Heart right ventricle (tissue), 16 donors: ENCODE measurements at regions not wholly inside any gene's neighbourhood (a gene's known extent, or its start where the extent isn't known, plus 50 kb on each side); places are given as distances from the start of the nearest gene placed in this dataset.

ENCODE experiments used
- ATAC-seq, 8 donors: fragments of 200-7000 bp; cut with Tn5 transposase; one replicate each; pipeline ENCODE4 v1.9.1; 2020; ENCODE audit warnings: mild to moderate bottlenecking in 8 of 8, moderate library complexity in 8 of 8, moderate number of reproducible peaks in 1 of 8
- DNase-seq, 2 donors: peaks; one replicate each; pipeline ENCODE4 v3.0.0-alpha.2; 2020
- H3K27ac ChIP-seq, 10 donors: fragments of 200-600 bp; sonication (generic) in 2 of 10; one replicate each; pipeline versions ENCODE4 v1.5.0 to v1.8.0; 2020 to 2022; ENCODE audit warnings: mild to moderate bottlenecking in 3 of 10
- H3K27me3 ChIP-seq, 7 donors: fragments of 200-600 bp; one replicate each; pipeline ENCODE4 v1.8.0; 2021 to 2022; ENCODE audit warnings: mild to moderate bottlenecking in 2 of 7
- H3K36me3 ChIP-seq, 9 donors: fragments of 200-600 bp; sonication (generic) in 1 of 9; one replicate each; pipeline versions ENCODE4 v1.5.0 to v1.8.0; 2020 to 2022; ENCODE audit warnings: mild to moderate bottlenecking in 2 of 9
- H3K4me1 ChIP-seq, 9 donors: fragments of 200-600 bp; sonication (generic) in 1 of 9; one replicate each; pipeline versions ENCODE4 v1.5.0 to v1.8.0; 2020 to 2022; ENCODE audit warnings: mild to moderate bottlenecking in 4 of 9
- H3K4me3 ChIP-seq, 10 donors: fragments of 200-600 bp; sonication (generic) in 2 of 10; one replicate each; pipeline versions ENCODE4 v1.5.0 to v1.8.0; 2020 to 2022; ENCODE audit warnings: mild to moderate bottlenecking in 7 of 10, moderate library complexity in 2 of 10
- H3K9me3 ChIP-seq, 11 donors: fragments of 200-600 bp in 10 of 11; sonication (generic) in 2 of 11; one replicate each; pipeline versions ENCODE4 v1.5.0 to v1.8.0; 2013 to 2022; ENCODE audit warnings: mild to moderate bottlenecking in 2 of 11, control low read depth in 1 of 11, moderate library complexity in 1 of 11
- WGBS, 2 donors: extraction: QIAGEN DNeasy Blood & Tissue Kit; methylation state at CpG; one replicate each; pipeline ENCODE4 v1.1.7; 2013; ENCODE audit warnings: inconsistent platforms in 1 of 2; 5-methylcytosine and 5-hydroxymethylcytosine counted together
- intact Hi-C, 10 donors: fragments of 100-400 bp; cut with DNase I; formaldehyde crosslinking; loops; one replicate each; pipeline versions ENCODE4 v1.11.1 to v1.14.2; 2022
- TF ChIP-seq, protein P1 (sequence below), 9 donors: fragments of 200-600 bp; sonication (generic) in 2 of 9; IDR thresholded peaks; one replicate each; pipeline versions ENCODE4 v1.5.0 to v1.8.0; 2021 to 2022; ENCODE audit warnings: antibody characterized with exemption in 9 of 9, mild to moderate bottlenecking in 5 of 9, moderate library complexity in 1 of 9
- donor health status: Arrhythmogenic right ventricular cardiomyopathy.
- donor health status: ischemic (EF 13 %, LVEDD 7.1; RV severe dilation, severe dysfunction).
- donor health status: healthy with polysubstance abuse.
- donor health status: DM: no; HTN: yes; CAD: no.
- donor health status: DM: no; HTN: no; CAD: no.
- donor health status: ischemic (EF 25% LVEDD 6.9; RV normal size, moderate dysfunction).
- donor health status: ischemic (EF 25% LVEDD 5.7; RV mildly dilated, moderate dysfunction).
- donor health status: healthy.
- donor health status: DM: yes; HTN: yes; CAD: no.
- donor health status: Ischemic cardiomyopathy.
- donor health status: ischemic (EF 35%, LVEDD 5.7; RV mildly dilated, moderate dysfunction).
- donor health status: nonischemic (EF 11% LVEDD 7.7; RV severe dilation, severe dysfunction).
- donor health status: DM: yes; HTN: yes; CAD: no.
- donor health status: PGD.
- donor health status: ischemic (EF 29% LVEDD 5.4; RV normal size, mild dysfunction).
- donor health status: nonischemic (EF 23%, LVEDD 6.1; RV moderate dilation, normal function).

DNA sequence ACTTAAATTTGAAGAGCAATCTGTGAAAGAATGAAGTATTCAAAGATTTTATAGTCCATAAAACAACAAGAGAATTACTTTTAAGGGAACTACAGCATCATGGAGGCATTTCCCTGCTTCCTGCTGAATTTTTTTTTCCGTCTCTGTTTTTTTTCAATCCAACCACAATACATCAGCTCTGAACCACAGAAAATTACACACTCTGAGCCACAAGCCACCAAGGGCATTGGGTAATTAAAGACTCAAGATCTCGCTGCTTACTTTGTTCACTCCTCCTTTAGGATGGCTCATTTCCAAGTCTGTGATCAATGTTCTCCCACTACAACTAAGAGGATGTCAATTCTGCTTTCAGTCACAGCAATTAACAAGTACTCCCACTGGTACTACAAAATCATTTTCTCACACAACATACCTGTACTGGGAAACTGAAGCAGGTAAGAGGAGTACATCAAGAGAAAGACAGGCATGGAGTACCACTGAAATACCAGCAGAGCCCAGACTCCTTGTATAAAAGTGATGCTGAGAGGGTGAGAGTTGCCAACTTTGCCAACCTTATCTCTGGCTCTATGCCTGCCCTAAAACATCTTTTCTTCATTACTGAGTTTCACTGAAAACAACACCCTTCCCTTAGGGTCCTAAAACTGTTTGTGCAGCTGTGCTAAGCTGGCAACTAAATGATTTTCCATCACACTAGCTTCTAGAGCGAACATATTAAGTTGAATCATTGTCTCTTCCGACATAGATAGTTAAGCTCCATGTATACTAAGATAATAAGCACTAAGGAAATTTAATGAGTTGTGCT lies 105.8 kb upstream of the MAGEB18 start:
- no peaks in the 10 kb centered on the region for H3K4me1 ChIP-seq
- WGBS, 2 donors: 68 to 74% methylated on average over 4 of the region's 4 CpGs
- no peaks in the 10 kb centered on the region for H3K27me3 ChIP-seq
- no peaks in the 10 kb centered on the region for H3K36me3 ChIP-seq
- no peak overlapping the region for H3K27ac ChIP-seq
- TF ChIP-seq, protein P1, sequence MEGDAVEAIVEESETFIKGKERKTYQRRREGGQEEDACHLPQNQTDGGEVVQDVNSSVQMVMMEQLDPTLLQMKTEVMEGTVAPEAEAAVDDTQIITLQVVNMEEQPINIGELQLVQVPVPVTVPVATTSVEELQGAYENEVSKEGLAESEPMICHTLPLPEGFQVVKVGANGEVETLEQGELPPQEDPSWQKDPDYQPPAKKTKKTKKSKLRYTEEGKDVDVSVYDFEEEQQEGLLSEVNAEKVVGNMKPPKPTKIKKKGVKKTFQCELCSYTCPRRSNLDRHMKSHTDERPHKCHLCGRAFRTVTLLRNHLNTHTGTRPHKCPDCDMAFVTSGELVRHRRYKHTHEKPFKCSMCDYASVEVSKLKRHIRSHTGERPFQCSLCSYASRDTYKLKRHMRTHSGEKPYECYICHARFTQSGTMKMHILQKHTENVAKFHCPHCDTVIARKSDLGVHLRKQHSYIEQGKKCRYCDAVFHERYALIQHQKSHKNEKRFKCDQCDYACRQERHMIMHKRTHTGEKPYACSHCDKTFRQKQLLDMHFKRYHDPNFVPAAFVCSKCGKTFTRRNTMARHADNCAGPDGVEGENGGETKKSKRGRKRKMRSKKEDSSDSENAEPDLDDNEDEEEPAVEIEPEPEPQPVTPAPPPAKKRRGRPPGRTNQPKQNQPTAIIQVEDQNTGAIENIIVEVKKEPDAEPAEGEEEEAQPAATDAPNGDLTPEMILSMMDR (IDR thresholded peaks at IDR 0.05): no peak
- H3K9me3 ChIP-seq: peaks cover 0 to 8% (median 0%) of the 10 kb centered on the region in 11 donors
- intact Hi-C loops: no loop called here
- no peak overlapping the region for H3K4me3 ChIP-seq
- ATAC-seq (no peak), DNase-seq (no peak)

DNA sequence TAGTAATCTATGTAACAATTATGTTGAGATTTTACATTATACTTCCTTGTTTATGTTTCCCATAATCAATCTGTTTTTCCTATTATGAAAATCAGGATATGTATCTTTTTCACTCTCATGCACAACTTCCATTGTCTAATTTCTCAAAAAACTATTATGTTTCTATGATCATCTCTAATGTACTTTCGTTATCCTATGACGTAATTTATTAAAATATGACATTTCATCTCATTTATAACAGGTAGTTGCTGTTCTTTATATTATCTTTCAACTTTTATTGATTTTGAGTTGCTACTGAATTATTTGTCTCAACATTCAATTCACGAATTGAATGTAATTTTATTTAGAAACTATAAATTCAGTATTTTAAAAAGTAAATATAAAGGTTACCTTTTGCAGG lies 100.8 kb upstream of the MAGEB18 start:
- DNase-seq (no peak), ATAC-seq (no peak)
- Histone ChIP-seq H3K27me3 (no peaks in the 10 kb centered on the region), H3K9me3 (peaks cover 0 to 8% (median 0%) of the 10 kb centered on the region in 11 donors), H3K4me3 (no peak overlapping the region), H3K36me3 (no peaks in the 10 kb centered on the region), H3K4me1 (no peaks in the 10 kb centered on the region), H3K27ac (no peak overlapping the region)
- intact Hi-C loops: no loop called here
- WGBS, 2 donors: 91 to 94% methylated on average over 3 of the region's 3 CpGs
- TF ChIP-seq, protein P1 (IDR thresholded peaks at IDR 0.05): no peak

DNA sequence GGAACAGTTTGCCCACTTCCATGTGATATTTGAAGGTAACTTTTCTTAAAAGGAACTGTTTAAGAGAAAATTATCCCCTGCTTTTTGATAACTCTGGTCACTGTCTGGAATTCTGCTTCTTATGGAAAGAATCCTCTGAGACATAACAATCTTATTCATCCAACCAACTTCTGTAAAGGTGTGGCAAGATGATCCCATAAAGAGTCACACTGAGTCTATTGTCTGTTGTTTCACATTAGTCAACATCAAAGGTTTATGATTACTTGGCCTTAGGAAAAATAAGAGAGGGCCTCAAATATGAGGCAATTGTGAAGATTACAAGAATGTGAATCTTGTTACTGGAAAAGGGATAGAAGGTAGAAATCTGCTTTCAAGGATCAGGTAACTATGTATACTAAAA lies 88.0 kb upstream of the MAGEB18 start:
- TF ChIP-seq, protein P1 (IDR thresholded peaks at IDR 0.05): no peak
- intact Hi-C loops: no loop called here
- no peak for ATAC-seq
- Histone ChIP-seq H3K27ac (no peak overlapping the region), H3K4me3 (no peak overlapping the region), H3K27me3 (no peaks in the 10 kb centered on the region), H3K9me3 (peaks cover 0 to 5% (median 0%) of the 10 kb centered on the region in 11 donors), H3K36me3 (no peaks in the 10 kb centered on the region), H3K4me1 (no peaks in the 10 kb centered on the region)
- no peak for DNase-seq

DNA sequence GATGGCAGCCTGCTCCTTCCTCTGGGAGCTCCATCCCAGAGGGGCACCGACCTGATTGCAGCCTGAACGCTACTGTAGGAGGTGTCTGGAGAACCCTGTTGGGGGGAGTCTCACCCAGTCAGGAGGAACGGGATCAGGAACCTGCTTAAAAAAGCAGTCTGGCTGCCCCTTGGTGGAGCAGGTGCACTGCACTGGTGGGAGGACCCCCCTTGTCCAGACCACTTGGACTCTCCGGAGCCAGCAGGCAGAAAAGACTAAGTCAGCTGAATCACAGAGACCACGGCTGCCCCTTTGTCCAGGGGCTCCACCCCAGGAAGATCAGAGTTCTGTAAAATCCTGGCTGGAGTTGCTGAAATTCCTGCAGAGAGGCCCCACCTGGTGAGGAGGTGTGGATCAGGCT lies 67.3 kb upstream of the MAGEB18 start:
- TF ChIP-seq, protein P1 (IDR thresholded peaks at IDR 0.05): no peak
- intact Hi-C loops: no loop called here
- Histone ChIP-seq H3K27me3 (no peaks in the 10 kb centered on the region), H3K4me3 (no peak overlapping the region), H3K9me3 (no peaks in the 10 kb centered on the region), H3K36me3 (no peaks in the 10 kb centered on the region), H3K27ac (no peak overlapping the region), H3K4me1 (no peaks in the 10 kb centered on the region)
- WGBS, 2 donors: 79 to 81% methylated on average over 4 to 5 of the region's 5 CpGs
- ATAC-seq (no peak), DNase-seq (no peak)
